ENCODE measurements at regions not wholly inside any gene's neighbourhood (a gene's known extent, or its start where the extent isn't known, plus 50 kb on each side); places are given as distances from the start of the nearest gene placed in this dataset.
"Not testable (repeated sequence)": the region's sequence is repeated elsewhere in the genome, so short reads cannot be mapped to it uniquely, and the experiment has no call there.

- TF ChIP-seq, protein P1, sequence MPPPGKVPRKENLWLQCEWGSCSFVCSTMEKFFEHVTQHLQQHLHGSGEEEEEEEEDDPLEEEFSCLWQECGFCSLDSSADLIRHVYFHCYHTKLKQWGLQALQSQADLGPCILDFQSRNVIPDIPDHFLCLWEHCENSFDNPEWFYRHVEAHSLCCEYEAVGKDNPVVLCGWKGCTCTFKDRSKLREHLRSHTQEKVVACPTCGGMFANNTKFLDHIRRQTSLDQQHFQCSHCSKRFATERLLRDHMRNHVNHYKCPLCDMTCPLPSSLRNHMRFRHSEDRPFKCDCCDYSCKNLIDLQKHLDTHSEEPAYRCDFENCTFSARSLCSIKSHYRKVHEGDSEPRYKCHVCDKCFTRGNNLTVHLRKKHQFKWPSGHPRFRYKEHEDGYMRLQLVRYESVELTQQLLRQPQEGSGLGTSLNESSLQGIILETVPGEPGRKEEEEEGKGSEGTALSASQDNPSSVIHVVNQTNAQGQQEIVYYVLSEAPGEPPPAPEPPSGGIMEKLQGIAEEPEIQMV (tag; conservative IDR thresholded peaks at IDR 0.05; ENCODE audit: low read depth): no peak
- TF ChIP-seq MAFG (tag; conservative IDR thresholded peaks at IDR 0.05): peak; percentile 56
- TF ChIP-seq U2AF2 (optimal IDR thresholded peaks at IDR 0.05; ENCODE audit: low read depth, low read length): no peak
- TF ChIP-seq ILK (tag; IDR thresholded peaks at IDR 0.05; ENCODE audit: borderline replicate concordance, low read depth): no peak
- TF ChIP-seq, protein P2, sequence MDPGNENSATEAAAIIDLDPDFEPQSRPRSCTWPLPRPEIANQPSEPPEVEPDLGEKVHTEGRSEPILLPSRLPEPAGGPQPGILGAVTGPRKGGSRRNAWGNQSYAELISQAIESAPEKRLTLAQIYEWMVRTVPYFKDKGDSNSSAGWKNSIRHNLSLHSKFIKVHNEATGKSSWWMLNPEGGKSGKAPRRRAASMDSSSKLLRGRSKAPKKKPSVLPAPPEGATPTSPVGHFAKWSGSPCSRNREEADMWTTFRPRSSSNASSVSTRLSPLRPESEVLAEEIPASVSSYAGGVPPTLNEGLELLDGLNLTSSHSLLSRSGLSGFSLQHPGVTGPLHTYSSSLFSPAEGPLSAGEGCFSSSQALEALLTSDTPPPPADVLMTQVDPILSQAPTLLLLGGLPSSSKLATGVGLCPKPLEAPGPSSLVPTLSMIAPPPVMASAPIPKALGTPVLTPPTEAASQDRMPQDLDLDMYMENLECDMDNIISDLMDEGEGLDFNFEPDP (CRISPR knock-in tag; IDR thresholded peaks at IDR 0.05): no peak
- TF ChIP-seq ATF1 (CRISPR knock-in tag; IDR thresholded peaks at IDR 0.05): no peak
- TF ChIP-seq ATF1 (tag; IDR thresholded peaks at IDR 0.05): no peak
- no peak for TF ChIP-seq CHCHD3 (CRISPR knock-in tag; IDR thresholded peaks at IDR 0.05)
- TF ChIP-seq TRIM24 (IDR thresholded peaks at IDR 0.05): no peak
- no peak for TF ChIP-seq FOXA3 (CRISPR knock-in tag; conservative IDR thresholded peaks at IDR 0.05 in 1 of 2, IDR thresholded peaks at IDR 0.05 in 1 of 2)
- TF ChIP-seq VEZF1 (CRISPR knock-in tag; IDR thresholded peaks at IDR 0.05): no peak
- no peak for TF ChIP-seq FOSL1 (tag; conservative IDR thresholded peaks at IDR 0.05)
- peak; percentile 80 for TF ChIP-seq ZNF316 (IDR thresholded peaks at IDR 0.05)
- TF ChIP-seq ZNF253 (CRISPR knock-in tag; conservative IDR thresholded peaks at IDR 0.05): no peak
- TF ChIP-seq ZFP1 (CRISPR knock-in tag; IDR thresholded peaks at IDR 0.05): no peak
- TF ChIP-seq, protein P3, sequence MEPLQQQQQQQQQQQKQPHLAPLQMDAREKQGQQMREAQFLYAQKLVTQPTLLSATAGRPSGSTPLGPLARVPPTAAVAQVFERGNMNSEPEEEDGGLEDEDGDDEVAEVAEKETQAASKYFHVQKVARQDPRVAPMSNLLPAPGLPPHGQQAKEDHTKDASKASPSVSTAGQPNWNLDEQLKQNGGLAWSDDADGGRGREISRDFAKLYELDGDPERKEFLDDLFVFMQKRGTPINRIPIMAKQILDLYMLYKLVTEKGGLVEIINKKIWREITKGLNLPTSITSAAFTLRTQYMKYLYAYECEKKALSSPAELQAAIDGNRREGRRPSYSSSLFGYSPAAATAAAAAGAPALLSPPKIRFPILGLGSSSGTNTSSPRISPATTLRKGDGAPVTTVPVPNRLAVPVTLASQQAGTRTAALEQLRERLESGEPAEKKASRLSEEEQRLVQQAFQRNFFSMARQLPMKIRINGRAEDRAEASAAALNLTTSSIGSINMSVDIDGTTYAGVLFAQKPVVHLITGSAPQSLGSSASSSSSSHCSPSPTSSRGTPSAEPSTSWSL (CRISPR knock-in tag; IDR thresholded peaks at IDR 0.05; ENCODE audit: borderline replicate concordance): no peak
- no peak for TF ChIP-seq ZNF24 (IDR thresholded peaks at IDR 0.05)
- no peak for TF ChIP-seq ETV1 (tag; conservative IDR thresholded peaks at IDR 0.05; ENCODE audit: low read depth)
- TF ChIP-seq ZNF124 (CRISPR knock-in tag; IDR thresholded peaks at IDR 0.05): no peak
Measured at GRCh38 chr3:87654184-87654583, 377.8 kb upstream of the POU1F1 start (continued).

DNA sequence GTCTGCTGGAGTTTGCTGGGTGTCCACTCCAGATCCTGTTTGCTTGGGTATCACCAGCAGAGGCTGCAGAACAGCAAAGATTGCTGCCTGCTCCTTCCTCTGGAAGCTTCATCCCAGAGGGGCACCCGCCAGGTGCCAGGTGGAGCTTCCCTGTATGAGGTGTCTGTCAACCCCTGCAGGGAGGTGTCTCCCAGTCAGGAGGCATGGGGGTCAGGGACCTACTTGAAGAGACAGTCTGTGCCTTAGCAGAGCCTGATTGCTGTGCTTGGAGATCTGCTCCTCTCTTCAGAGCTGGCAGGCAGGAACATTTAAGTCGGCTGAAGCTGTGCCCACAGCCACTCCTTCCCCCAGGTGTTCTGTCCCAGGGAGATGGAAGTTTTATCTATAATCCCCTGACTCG is 376.8 kb upstream of the POU1F1 start:
- H4K20me1 ChIP-seq (replicated peaks; ENCODE audit: control insufficient read depth, insufficient read depth, low read length); DNase-seq (ENCODE audit: extremely low read depth in 1 of 4, low spot score in 3 of 4); intact Hi-C loops (cut with micrococcal nuclease); H3K27ac ChIP-seq (ENCODE audit: extremely low read depth, low read depth, low read length); H3K4me1 ChIP-seq (replicated peaks in 1 of 2; ENCODE audit: control insufficient read depth in 2 of 2, insufficient read depth in 2 of 2, low read length in 2 of 2); H2AFZ ChIP-seq (ENCODE audit: low read depth, low read length); H3K79me2 ChIP-seq (ENCODE audit: control insufficient read depth, insufficient read depth, low read length); FAIRE-seq; H3K4me2 ChIP-seq (ENCODE audit: insufficient read depth, low read length); H3K4me3 ChIP-seq; BruUV-seq (replicated peaks); H3K36me3 ChIP-seq (ENCODE audit: control insufficient read depth, insufficient read depth, low read length); in situ Hi-C loops (cut with MboI); H3K27me3 ChIP-seq (ENCODE audit: control insufficient read depth in 2 of 2, insufficient read depth in 2 of 2, low read length in 2 of 2); CTCF ChIA-PET (ENCODE audit: low intra/inter-chr PET ratio); H3K9me1 ChIP-seq (ENCODE audit: control insufficient read depth, insufficient read depth, low read length); POLR2A ChIA-PET; H3K9me3 ChIP-seq (replicated peaks; ENCODE audit: control insufficient read depth, insufficient read depth, low read depth, low read length); ATAC-seq; H3K9ac ChIP-seq (ENCODE audit: insufficient read depth in 1 of 2, low read depth in 2 of 2, low read length in 2 of 2): not testable (repeated sequence)
- 30% methylated on average over 3 of the region's 3 CpGs for WGBS (ENCODE audit: insufficient coverage, low coverage, missing lambda C conversion rate)
